T-helper 9 cell (primary cell): ENCODE measurements at regions not wholly inside any gene's neighbourhood (a gene's known extent, or its start where the extent isn't known, plus 50 kb on each side); places are given as distances from the start of the nearest gene placed in this dataset.

Experiments used
- DNase-seq: peaks from one replicate; pipeline ENCODE4 v3.0.0-alpha.2; 2020

DNA sequence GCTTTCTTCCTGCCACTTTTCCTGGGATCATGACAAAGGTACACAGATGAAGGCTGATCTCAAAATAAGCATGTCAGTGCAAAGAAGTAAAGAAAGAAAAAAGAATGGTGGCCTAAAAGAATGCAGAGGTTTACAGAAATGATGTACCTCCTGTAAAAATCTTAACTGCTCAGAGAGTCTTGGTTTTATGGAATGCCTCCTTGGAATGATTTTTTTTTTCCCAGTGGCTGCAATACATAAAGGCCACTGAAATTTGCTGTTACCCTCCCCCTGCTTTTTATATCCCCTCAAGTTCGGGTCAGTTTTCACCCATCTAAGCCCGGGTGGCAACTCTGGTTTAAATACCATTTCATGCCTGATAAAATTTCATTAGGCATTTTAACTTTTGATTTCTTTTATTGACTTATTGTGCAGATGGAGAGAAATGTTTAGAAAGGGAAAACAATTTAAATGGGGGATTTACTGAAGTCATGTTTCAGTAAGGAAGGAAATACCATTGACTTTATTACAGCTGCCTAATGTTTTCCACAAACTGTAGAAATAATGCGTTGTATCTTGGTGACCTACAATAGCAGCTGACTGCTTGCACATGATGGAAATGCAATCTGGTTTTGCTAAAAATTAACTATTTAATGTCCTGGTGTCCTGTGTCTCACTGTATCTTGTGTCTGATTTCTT is 102.5 kb downstream of the SAMD9 start:
- DNase-seq: no peak

GRCh38 chr7:93014410-93014809 is 103.4 kb downstream of the SAMD9 start:
- no peak for DNase-seq

DNA sequence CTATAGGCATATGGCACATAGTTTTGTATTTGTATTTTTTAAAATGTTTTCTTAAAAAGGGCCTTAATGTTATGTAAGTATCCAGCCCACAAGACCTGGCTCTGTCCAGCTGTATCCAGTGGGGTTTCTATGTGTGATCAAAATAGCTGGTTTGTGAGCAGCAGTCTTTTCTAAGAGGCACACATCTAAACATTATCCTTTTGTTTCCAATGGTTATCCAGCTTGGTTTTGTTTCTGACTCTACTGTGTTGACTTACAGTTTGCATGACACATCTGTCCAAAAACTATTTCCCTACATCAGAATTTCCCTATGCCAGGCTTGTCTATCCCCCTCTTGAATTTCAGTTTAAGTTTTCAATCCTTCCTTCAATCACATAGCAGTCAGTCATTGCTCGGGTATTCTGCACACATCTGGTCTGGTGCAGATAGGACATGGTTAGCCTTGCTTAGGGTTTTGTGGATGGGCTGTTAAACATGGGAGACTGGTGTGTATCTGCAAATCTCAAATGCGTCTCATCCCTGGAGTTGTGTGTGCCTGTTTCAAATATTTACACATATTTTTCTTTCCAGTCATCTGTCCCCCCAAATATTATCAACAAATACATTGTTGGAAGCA is 104.2 kb downstream of the SAMD9 start:
- DNase-seq: no peak

GRCh38 chr7:93011351-93012294 is 106.2 kb downstream of the SAMD9 start:
- DNase-seq: no peak

DNA sequence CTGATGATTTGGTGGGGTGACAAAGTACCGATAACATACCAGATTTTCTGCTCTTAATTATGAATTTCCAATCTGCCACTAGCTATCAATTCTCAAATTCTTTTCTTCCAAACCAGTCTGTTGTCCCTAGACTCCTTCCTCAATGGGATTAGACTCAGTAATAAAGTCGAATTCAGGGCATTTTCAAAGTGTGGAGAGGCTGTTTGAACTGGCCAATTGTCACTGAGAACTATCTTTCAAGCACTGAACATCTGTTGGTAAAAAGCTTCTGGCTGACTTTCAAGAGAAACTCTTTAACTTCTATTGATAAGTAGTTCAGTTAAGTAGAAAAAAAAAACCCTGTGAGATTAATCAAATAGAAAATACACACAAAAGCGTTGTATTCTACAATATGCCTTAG is 108.9 kb downstream of the SAMD9 start:
- no peak for DNase-seq

DNA sequence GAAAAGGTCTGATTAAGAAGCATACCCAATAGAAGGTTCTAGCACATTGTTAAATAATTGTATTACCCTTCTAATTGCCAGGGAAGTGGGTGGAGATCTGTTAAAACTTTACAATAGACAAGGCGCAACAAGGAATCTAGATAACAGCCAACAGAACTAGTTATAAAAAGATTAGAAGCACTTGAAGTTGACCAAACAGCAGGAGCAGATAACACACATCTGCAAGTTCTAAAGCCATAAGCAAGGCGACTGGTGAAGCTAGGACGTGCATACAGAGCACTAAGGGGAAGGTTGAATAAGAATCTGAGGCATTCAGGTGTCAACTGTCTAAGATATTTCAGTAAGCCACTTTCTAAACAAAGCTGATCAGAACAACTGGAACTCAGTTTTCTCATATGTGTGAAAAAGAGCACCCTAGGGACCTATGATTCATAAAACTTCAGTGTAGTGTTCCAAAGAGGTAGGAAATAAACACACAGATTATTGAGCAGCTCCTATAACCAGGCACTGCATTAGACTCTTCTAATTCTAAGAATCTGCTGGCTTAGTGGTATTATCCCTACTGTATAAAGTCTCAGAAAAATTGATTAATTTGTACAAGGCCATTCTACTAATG is 111.2 kb downstream of the SAMD9 start:
- no peak for DNase-seq

DNA sequence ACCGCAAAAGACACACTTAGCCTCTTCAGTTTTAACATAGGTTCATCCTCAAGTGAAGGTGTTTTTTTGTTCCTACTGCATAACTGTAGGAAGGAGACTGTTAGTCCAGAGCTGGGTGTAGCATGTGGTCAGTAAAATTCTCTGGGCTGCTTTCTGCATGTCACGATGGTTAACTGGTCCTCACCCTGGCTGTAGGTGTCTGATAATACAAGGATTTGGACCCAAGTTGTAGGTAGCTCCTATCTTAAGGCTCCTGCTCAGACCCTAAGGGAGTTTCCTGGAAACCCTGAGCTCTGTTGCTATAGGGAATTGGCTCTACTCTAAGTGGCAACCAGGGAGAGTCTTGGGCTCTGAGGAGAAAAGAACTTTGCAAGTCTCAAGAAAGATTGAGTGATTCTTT is 112.9 kb downstream of the SAMD9 start:
- DNase-seq: no peak

DNA sequence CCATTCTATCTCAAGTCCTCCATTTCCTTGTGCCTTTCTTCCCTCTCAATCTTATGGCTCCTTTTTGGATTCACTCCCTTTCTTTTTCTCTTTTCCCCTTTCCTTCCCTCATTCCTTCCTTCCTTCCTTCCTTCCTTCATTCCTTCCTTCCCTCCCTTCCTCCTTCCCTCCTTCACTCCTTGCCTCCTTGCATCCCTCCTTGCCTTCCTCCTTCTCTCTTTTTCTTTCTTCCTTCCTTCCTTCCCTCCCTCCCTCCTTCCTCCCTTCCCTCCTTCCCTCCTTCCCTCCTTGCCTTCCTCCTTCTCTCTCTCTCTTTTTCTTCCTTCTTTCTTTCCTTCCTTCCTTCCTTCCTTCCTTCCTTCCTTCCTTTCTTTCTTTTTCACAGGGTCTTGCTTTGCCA is 120.1 kb downstream of the SAMD9 start:
- DNase-seq: no peak

- DNase-seq: no peak
Observed at GRCh38 chr7:92997152-92997551, 120.6 kb downstream of the SAMD9 start.

DNA sequence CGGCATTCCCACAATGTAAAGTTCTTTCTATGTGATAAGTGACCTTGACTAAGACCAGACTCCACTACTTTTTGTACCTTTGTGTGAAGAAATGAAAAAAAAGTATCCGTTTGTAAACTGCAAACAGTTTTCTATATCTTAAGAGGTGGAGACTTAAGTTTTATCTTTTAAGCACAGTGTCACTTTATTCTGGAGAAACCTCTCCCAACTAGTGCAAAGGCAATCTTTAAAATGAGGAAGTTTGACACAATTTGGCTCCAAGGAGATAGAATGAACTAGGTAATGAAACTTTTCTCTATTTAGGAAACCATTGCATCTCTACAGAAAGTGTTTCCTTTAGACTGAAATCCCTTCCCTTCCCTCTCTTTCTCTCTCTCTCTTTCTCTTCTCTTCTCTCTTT is 122.9 kb downstream of the SAMD9 start:
- no peak for DNase-seq

- no peak for DNase-seq
Observed at GRCh38 chr7:92992932-92993331, 124.8 kb downstream of the SAMD9 start.

DNA sequence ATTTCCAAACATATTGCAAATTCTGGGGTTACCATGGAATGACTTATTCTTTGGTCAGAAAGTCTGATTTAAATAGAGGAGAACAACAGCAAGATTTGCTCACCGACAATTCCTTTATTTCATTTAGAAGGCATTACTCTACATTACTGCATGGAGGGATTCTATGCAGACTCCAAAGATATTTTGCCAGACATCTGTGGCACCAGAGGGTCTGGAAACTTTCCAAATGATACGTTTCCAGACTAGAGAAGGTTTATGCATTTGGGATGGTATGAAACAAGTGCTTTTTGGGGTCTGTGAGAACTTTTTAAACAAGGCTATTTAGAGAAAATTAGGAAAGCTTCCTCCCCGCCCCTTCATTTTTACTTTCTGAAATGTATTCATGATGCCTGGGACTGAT is 125.3 kb downstream of the SAMD9 start:
- no peak for DNase-seq

- no peak for DNase-seq
Observed at GRCh38 chr7:92991190-92991589, 126.6 kb downstream of the SAMD9 start.

DNA sequence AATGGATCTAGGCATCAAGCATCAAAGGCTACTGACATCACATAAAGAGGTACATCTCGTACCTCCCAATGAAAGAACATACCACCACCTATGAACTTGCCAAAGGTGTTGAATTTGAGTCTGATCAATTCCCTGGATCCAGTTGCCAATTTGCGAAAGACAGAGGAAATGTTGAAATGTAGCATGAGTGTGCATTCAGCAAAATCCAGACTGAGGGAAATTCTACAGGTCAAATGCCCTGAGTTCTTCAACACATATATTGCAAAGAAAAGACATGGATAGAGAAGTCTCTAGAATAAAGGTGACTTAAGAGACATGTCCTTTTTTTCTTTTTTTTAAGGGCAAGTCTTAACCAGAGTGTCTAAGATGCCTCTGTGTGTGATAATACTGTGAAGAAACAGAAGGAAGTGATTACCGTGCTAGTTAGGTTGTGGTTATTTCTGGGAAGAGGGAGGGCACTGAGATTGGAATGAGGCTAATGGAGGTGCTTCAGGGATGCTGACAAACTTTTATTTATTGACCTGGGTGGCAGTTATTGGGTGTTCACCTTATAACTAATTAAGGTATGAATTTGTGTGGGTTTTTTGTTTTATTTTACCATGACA is 128.7 kb downstream of the SAMD9 start:
- no peak for DNase-seq

GRCh38 chr7:92988051-92988450 is 129.7 kb downstream of the SAMD9 start:
- no peak for DNase-seq

GRCh38 chr7:92987538-92987937 is 130.2 kb downstream of the SAMD9 start:
- no peak for DNase-seq

- DNase-seq: no peak
Observed at GRCh38 chr7:92987095-92987494, 130.7 kb downstream of the SAMD9 start.

- DNase-seq: no peak
Observed at GRCh38 chr7:92982928-92983327, 134.9 kb downstream of the SAMD9 start.

DNA sequence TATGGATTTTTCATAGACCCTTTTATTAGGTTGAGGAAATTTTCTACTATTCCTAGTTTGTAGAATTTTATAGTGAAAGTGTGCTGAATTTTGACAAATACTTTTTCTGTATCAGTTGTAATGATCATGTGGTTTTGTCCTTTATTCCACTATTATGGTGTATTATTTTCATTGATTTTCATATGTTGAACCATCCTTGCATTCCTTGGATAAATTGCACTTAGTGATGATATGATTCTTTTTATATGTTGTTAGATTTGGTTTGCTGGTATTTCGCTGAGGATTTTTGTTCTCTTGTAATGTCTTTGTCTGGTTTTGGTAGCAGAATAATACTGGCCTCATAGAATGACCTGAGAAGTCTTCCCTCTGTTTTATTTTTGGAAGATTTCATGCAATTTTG is 140.6 kb upstream of the CDK6 start:
- no peak for DNase-seq

DNA sequence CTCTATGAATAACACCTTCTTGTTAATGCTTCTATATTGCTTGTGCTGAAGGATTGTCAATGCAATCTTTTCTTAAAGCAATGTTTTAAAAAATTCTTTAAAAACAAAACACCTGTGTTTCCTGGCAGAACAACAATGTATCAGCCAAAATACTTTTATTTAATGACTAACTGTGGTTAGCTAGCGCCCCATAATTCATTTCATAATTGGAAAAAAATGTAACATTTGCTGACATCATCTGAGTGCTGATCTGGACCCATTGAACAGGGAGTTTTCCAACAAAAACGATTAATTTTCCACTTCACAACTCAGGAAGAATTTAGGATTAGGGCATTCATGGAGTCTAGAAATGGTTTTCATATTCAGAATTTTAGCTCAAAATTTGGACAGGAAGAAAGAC is 137.6 kb upstream of the CDK6 start:
- DNase-seq: no peak

DNA sequence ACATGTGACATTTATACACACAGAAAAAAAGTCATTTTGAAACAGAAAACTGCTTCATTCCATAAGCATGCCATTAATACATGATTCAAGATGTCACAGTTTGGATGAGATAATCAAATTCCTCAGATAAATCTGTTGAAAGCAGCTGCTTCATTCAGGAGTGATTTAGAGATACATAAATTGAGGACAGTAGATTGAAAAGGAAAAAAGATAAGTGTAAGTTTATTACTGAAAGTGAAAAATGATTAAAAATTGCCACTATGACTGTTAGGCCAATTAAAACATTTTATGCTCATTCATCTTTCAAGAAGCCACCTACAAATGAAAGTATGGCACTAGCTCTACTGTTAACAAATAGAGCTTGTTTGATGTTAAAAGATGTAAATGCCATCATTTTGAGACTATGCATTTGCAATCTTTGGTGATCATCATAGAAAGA is 136.9 kb upstream of the CDK6 start:
- DNase-seq: no peak

DNA sequence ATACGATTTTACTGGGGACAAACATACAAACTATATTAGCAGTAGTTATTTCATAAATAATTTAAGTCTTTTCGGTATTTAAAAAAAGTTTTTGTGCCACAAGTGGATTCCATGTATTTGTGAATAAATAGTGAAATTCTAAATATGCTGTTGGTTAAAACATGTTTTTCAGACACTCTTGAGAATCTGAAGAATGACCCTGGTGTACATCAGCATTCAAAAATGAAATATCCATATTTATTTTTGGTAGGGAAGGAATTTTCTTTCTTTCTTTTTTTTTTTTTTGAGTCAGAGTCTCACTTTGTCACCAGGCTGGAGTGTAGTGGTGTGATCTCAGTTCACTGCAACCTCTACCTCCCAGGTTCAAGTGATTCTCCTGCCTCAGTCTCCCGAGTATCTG is 136.1 kb upstream of the CDK6 start:
- no peak for DNase-seq

DNA sequence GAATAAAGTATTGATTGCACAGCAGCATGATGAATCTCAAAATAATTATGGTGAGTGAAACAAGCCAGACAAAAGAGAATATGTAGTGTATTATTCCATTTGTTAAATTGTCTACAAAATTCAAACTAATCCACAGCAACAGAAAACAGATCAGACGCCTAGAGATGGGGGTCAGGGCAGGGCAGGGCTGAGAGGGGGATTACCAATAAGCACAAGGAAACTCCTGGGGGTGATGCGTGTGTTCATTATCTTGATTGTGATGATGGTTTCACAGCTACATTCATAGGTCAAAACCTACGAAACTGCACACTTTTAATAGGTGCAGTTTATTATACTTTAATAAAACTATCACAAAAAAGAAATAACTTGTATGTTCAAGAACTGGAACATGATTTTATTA is 132.7 kb upstream of the CDK6 start:
- DNase-seq: no peak
